Thoracic aorta (tissue), 2 donors: ENCODE measurements at regions not wholly inside any gene's neighbourhood (a gene's known extent, or its start where the extent isn't known, plus 50 kb on each side); places are given as distances from the start of the nearest gene placed in this dataset.

ENCODE experiments used
- ATAC-seq: fragments of 150-250 bp; one replicate; pipeline ENCODE4 v1.8.0; 2017; ENCODE audit warnings: low read depth; ENCODE audit not compliant: insufficient number of reproducible peaks, low FRiP score
- DNase-seq: peaks from one replicate; pipeline ENCODE4 v3.0.0-alpha.2; 2020; ENCODE audit warnings: low spot score
- H3K27ac ChIP-seq, 2 donors: fragments of 200-600 bp; sonication (generic); 1 replicate in 1 of 2; 2 replicates in 1 of 2; pipeline ENCODE4 v1.5.1; 2016; ENCODE audit warnings: mild to moderate bottlenecking in 2 of 2, moderate library complexity in 2 of 2
- H3K27me3 ChIP-seq: fragments of 200-600 bp; sonication (generic); replicated peaks from 2 replicates; pipeline ENCODE4 v1.6.0; 2016; ENCODE audit warnings: mild to moderate bottlenecking; ENCODE audit not compliant: insufficient read depth
- H3K36me3 ChIP-seq: fragments of 200-600 bp; sonication (generic); one replicate; pipeline ENCODE4 v1.5.1; 2016
- H3K4me1 ChIP-seq, 2 donors: fragments of 200-600 bp; sonication (generic); 1 replicate in 1 of 2; 2 replicates in 1 of 2; pipeline versions ENCODE4 v1.5.1 to v1.6.0; 2016; ENCODE audit warnings: low read depth in 2 of 2, mild to moderate bottlenecking in 1 of 2; ENCODE audit not compliant: control insufficient read depth in 1 of 2
- H3K4me3 ChIP-seq: fragments of 200-600 bp; sonication (generic); 2 replicates; pipeline ENCODE4 v1.5.1; 2016; ENCODE audit warnings: mild to moderate bottlenecking
- H3K9me3 ChIP-seq: fragments of 200-600 bp; sonication (generic); 2 replicates; pipeline ENCODE4 v1.5.1; 2016
- TF ChIP-seq, protein P1 (sequence below): fragments of 200-600 bp; sonication (generic); IDR thresholded peaks from one replicate; pipeline ENCODE4 v1.5.1; 2019; ENCODE audit warnings: antibody characterized with exemption

GRCh38 chr18:73419531-73419930 lies 551.7 kb upstream of the NETO1 start:
- H3K27me3 ChIP-seq: no peaks in the 10 kb centered on the region
- H3K36me3 ChIP-seq: no peaks in the 10 kb centered on the region
- TF ChIP-seq, protein P1, sequence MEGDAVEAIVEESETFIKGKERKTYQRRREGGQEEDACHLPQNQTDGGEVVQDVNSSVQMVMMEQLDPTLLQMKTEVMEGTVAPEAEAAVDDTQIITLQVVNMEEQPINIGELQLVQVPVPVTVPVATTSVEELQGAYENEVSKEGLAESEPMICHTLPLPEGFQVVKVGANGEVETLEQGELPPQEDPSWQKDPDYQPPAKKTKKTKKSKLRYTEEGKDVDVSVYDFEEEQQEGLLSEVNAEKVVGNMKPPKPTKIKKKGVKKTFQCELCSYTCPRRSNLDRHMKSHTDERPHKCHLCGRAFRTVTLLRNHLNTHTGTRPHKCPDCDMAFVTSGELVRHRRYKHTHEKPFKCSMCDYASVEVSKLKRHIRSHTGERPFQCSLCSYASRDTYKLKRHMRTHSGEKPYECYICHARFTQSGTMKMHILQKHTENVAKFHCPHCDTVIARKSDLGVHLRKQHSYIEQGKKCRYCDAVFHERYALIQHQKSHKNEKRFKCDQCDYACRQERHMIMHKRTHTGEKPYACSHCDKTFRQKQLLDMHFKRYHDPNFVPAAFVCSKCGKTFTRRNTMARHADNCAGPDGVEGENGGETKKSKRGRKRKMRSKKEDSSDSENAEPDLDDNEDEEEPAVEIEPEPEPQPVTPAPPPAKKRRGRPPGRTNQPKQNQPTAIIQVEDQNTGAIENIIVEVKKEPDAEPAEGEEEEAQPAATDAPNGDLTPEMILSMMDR: no peak
- no peaks in the 10 kb centered on the region for H3K4me1 ChIP-seq
- H3K9me3 ChIP-seq: no peaks in the 10 kb centered on the region
- ATAC-seq (no peak), DNase-seq (no peak)
- no peak overlapping the region for H3K4me3 ChIP-seq
- H3K27ac ChIP-seq: no peak overlapping the region

DNA sequence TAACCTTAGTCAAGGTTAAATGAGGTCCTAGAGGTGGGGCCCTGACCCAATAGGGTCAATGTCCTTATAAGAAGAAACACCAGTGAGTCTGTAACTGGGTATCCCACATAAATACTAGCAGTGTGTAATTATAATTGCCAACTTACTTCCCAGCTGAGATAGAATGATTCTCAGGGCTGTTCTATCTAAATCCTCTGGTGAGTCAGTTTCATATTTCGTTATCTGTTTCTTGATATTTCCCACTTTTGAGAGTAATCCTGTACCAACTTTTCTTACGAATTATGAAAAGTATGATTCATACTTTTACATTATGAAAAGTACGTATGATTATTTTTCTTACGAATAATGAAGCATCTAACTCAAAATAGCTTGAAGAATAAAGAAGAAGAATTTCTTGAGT lies 546.8 kb upstream of the NETO1 start:
- DNase-seq (no peak), ATAC-seq (no peak)
- H3K27me3 ChIP-seq: no peaks in the 10 kb centered on the region
- H3K4me3 ChIP-seq: no peak overlapping the region
- H3K4me1 ChIP-seq: no peaks in the 10 kb centered on the region
- TF ChIP-seq, protein P1: no peak
- no peaks in the 10 kb centered on the region for H3K36me3 ChIP-seq
- H3K9me3 ChIP-seq: no peaks in the 10 kb centered on the region
- H3K27ac ChIP-seq: no peak overlapping the region

GRCh38 chr18:73414069-73414468 lies 546.3 kb upstream of the NETO1 start:
- TF ChIP-seq, protein P1: no peak
- DNase-seq: no peak
- Histone ChIP-seq H3K4me1 (no peaks in the 10 kb centered on the region), H3K27ac (no peak overlapping the region), H3K4me3 (no peak overlapping the region), H3K36me3 (no peaks in the 10 kb centered on the region), H3K9me3 (no peaks in the 10 kb centered on the region), H3K27me3 (no peaks in the 10 kb centered on the region)
- ATAC-seq: no peak

- DNase-seq (no peak), ATAC-seq (no peak)
- H3K4me1 ChIP-seq: no peaks in the 10 kb centered on the region
- H3K9me3 ChIP-seq: no peaks in the 10 kb centered on the region
- H3K27ac ChIP-seq: no peak overlapping the region
- TF ChIP-seq, protein P1: no peak
- H3K27me3 ChIP-seq: no peaks in the 10 kb centered on the region
- H3K36me3 ChIP-seq: no peaks in the 10 kb centered on the region
- H3K4me3 ChIP-seq: no peak overlapping the region
These were observed 541.5 kb upstream of the NETO1 start for GRCh38 chr18:73409242-73409641.

DNA sequence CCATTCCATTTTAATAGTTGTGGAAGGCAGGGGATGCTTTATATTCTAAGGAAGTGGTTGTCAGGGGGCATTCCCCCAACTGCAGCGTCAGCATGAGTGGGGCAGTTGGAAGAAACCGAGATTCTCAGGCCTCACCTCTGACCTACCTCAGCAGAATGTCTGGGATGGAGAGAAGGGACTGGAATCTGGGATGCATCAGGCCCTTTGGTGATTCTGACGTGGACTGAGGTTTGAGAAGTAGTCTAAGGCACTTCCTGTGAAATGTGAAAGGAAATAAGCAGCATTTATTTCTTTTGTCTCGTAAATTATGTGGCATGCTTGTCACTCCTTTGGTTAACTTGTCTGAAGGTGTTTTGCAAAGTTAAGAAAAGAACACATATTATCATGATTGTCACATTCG lies 540.7 kb upstream of the NETO1 start:
- no peaks in the 10 kb centered on the region for H3K9me3 ChIP-seq
- TF ChIP-seq, protein P1: no peak
- ATAC-seq (no peak), DNase-seq (no peak)
- H3K4me3 ChIP-seq: no peak overlapping the region
- H3K27me3 ChIP-seq: no peaks in the 10 kb centered on the region
- H3K36me3 ChIP-seq: no peaks in the 10 kb centered on the region
- no peak overlapping the region for H3K27ac ChIP-seq
- no peaks in the 10 kb centered on the region for H3K4me1 ChIP-seq
